Islet of Langerhans (tissue), 1 donor: ENCODE measurements at regions not wholly inside any gene's neighbourhood (a gene's known extent, or its start where the extent isn't known, plus 50 kb on each side); places are given as distances from the start of the nearest gene placed in this dataset.
"Not testable (repeated sequence)": the region's sequence is repeated elsewhere in the genome, so short reads cannot be mapped to it uniquely, and the experiment has no call there.

ENCODE experiments used
- FAIRE-seq: peaks from one replicate; lab custom pipeline; 2011; peaks lifted over from hg19 to GRCh38; lab: Jason Lieb, UNC

- FAIRE-seq: no peak
Measured at GRCh38 chr14:25868521-25869314, 729.1 kb downstream of the NOVA1 start.

GRCh38 chr14:25861406-25861805 is 736.4 kb downstream of the NOVA1 start:
- no peak for FAIRE-seq

GRCh38 chr14:25848601-25849000 is 749.2 kb downstream of the NOVA1 start:
- FAIRE-seq: no peak

- no peak for FAIRE-seq
Measured at GRCh38 chr14:25846246-25846645, 751.6 kb downstream of the NOVA1 start.

GRCh38 chr14:25843481-25844470 is 754.1 kb downstream of the NOVA1 start:
- FAIRE-seq: no peak

GRCh38 chr14:25841226-25841625 is 756.6 kb downstream of the NOVA1 start:
- FAIRE-seq: no peak

GRCh38 chr14:25837551-25837965 is 760.3 kb downstream of the NOVA1 start:
- FAIRE-seq: no peak

GRCh38 chr14:25836636-25837035 is 761.2 kb downstream of the NOVA1 start:
- no peak for FAIRE-seq

GRCh38 chr14:25833341-25834126 is 764.3 kb downstream of the NOVA1 start:
- no peak for FAIRE-seq

- no peak for FAIRE-seq
Measured at GRCh38 chr14:25832585-25832984, 765.2 kb downstream of the NOVA1 start.

- no peak for FAIRE-seq
Measured at GRCh38 chr14:25828562-25828961, 769.3 kb downstream of the NOVA1 start.

- FAIRE-seq: no peak
Measured at GRCh38 chr14:25826105-25826504, 771.7 kb downstream of the NOVA1 start.

GRCh38 chr14:25820368-25820767 is 770.4 kb upstream of the STXBP6 start:
- no peak for FAIRE-seq

GRCh38 chr14:25814622-25815021 is 764.7 kb upstream of the STXBP6 start:
- FAIRE-seq: not testable (repeated sequence)

GRCh38 chr14:25803386-25804018 is 753.6 kb upstream of the STXBP6 start:
- FAIRE-seq: no peak

GRCh38 chr14:25800841-25801240 is 750.9 kb upstream of the STXBP6 start:
- FAIRE-seq: no peak

- no peak for FAIRE-seq
Measured at GRCh38 chr14:25788252-25788651, 738.3 kb upstream of the STXBP6 start.

GRCh38 chr14:25765909-25766308 is 716.0 kb upstream of the STXBP6 start:
- FAIRE-seq: no peak

GRCh38 chr14:25759920-25760655 is 710.1 kb upstream of the STXBP6 start:
- FAIRE-seq: no peak

GRCh38 chr14:25759256-25759655 is 709.3 kb upstream of the STXBP6 start:
- no peak for FAIRE-seq

- FAIRE-seq: no peak
Measured at GRCh38 chr14:25757364-25757763, 707.4 kb upstream of the STXBP6 start.
